ENCODE measurements at regions not wholly inside any gene's neighbourhood (a gene's known extent, or its start where the extent isn't known, plus 50 kb on each side); places are given as distances from the start of the nearest gene placed in this dataset.

- TF ChIP-seq, protein P1, sequence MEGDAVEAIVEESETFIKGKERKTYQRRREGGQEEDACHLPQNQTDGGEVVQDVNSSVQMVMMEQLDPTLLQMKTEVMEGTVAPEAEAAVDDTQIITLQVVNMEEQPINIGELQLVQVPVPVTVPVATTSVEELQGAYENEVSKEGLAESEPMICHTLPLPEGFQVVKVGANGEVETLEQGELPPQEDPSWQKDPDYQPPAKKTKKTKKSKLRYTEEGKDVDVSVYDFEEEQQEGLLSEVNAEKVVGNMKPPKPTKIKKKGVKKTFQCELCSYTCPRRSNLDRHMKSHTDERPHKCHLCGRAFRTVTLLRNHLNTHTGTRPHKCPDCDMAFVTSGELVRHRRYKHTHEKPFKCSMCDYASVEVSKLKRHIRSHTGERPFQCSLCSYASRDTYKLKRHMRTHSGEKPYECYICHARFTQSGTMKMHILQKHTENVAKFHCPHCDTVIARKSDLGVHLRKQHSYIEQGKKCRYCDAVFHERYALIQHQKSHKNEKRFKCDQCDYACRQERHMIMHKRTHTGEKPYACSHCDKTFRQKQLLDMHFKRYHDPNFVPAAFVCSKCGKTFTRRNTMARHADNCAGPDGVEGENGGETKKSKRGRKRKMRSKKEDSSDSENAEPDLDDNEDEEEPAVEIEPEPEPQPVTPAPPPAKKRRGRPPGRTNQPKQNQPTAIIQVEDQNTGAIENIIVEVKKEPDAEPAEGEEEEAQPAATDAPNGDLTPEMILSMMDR (IDR thresholded peaks at IDR 0.05), result no peak
- TF ChIP-seq POLR2AphosphoS5 (IDR thresholded peaks at IDR 0.05) (no peak), POLR2A (IDR thresholded peaks at IDR 0.05) (no peak)
Observed at GRCh38 chr1:238962941-238963340, 423.4 kb upstream of the CHRM3 start.
